PC-9 (cell line): ENCODE measurements at regions not wholly inside any gene's neighbourhood (a gene's known extent, or its start where the extent isn't known, plus 50 kb on each side); places are given as distances from the start of the nearest gene placed in this dataset.

Experiments used
- BruUV-seq: library from RNA; stranded (reverse); fragments of 400-500 nt; replicated peaks from 2 replicates; lab custom pipeline; 2021; lab: Mats Ljungman, UMichigan
- CTCF ChIA-PET: fragments of 300-600 bp; sonication (Branson Sonifier 250); formaldehyde crosslinking; loops from one replicate; lab custom pipeline; 2022; ENCODE audit warnings: antibody characterized with exemption; lab: Charles Lee
- POLR2A ChIA-PET: fragments of 300-600 bp; sonication (Branson Sonifier 250); formaldehyde crosslinking; loops from one replicate; lab custom pipeline; 2022; ENCODE audit warnings: antibody characterized with exemption; ENCODE audit not compliant: unreplicated experiment; lab: Charles Lee
- DNase-seq, 2 experiments: peaks; one replicate each; pipeline versions ENCODE4 v3.0.0 to v3.0.0-alpha.2; 2015 to 2022; ENCODE audit warnings: mixed read lengths in 1 of 2
- H2AFZ ChIP-seq: fragments of 200-600 bp; sonication (generic); 2 replicates; pipeline ENCODE4 v1.8.1; 2017; ENCODE audit warnings: antibody characterized with exemption
- H3F3A ChIP-seq: fragments of 200-600 bp; sonication (generic); 2 replicates; pipeline ENCODE4 v1.8.1; 2017; ENCODE audit warnings: antibody characterized with exemption, mild to moderate bottlenecking, low read depth; ENCODE audit not compliant: insufficient read depth
- H3K27ac ChIP-seq: fragments of 200-600 bp; sonication (generic); 2 replicates; pipeline ENCODE4 v1.6.1; 2016; ENCODE audit warnings: mixed run types
- H3K27me3 ChIP-seq: fragments of 200-600 bp; sonication (generic); 2 replicates; pipeline ENCODE4 v1.6.1; 2016; ENCODE audit warnings: low read depth, mixed run types; ENCODE audit not compliant: insufficient read depth
- H3K36me3 ChIP-seq: fragments of 200-600 bp; sonication (generic); 2 replicates; pipeline ENCODE4 v1.6.1; 2016; ENCODE audit warnings: low read depth, mixed run types
- H3K4me1 ChIP-seq: fragments of 200-600 bp; sonication (generic); replicated peaks from 2 replicates; pipeline ENCODE4 v1.6.1; 2016; ENCODE audit warnings: mixed run types; ENCODE audit not compliant: insufficient read depth
- H3K4me2 ChIP-seq: fragments of 200-600 bp; sonication (generic); 2 replicates; pipeline ENCODE4 v1.6.1; 2017; ENCODE audit warnings: mixed run types
- H3K4me3 ChIP-seq: fragments of 200-600 bp; sonication (generic); 2 replicates; pipeline ENCODE4 v1.6.1; 2016; ENCODE audit warnings: mixed run types
- H3K79me2 ChIP-seq: fragments of 200-600 bp; sonication (generic); 2 replicates; pipeline ENCODE4 v1.6.1; 2017; ENCODE audit warnings: low read depth, mixed run types
- H3K9me2 ChIP-seq: fragments of 200-600 bp; sonication (generic); 2 replicates; pipeline ENCODE4 v1.8.1; 2017; ENCODE audit warnings: mild to moderate bottlenecking; ENCODE audit not compliant: insufficient read depth
- H3K9me3 ChIP-seq: fragments of 200-600 bp; sonication (generic); 2 replicates; pipeline ENCODE4 v1.8.1; 2016; ENCODE audit warnings: low read depth; ENCODE audit not compliant: insufficient read depth
- H4K20me1 ChIP-seq: fragments of 200-600 bp; sonication (generic); 2 replicates; pipeline ENCODE4 v1.8.1; 2017; ENCODE audit not compliant: insufficient read depth
- EZH2 ChIP-seq: fragments of 200-600 bp; sonication (generic); IDR thresholded peaks from 2 replicates; pipeline ENCODE4 v1.8.0; 2017; ENCODE audit warnings: antibody characterized with exemption, low read depth
- intact Hi-C: fragments of 100-400 bp; cut with micrococcal nuclease; formaldehyde crosslinking; loops from one replicate; pipeline ENCODE4 v1.10.0; 2022; ENCODE audit not compliant: unreplicated experiment
- TF ChIP-seq, protein P1 (sequence below): fragments of 200-600 bp; sonication (generic); conservative IDR thresholded peaks from 2 replicates; pipeline ENCODE4 v1.6.1; 2017; ENCODE audit warnings: mixed run types, antibody characterized with exemption, mild to moderate bottlenecking, moderate library complexity

DNA sequence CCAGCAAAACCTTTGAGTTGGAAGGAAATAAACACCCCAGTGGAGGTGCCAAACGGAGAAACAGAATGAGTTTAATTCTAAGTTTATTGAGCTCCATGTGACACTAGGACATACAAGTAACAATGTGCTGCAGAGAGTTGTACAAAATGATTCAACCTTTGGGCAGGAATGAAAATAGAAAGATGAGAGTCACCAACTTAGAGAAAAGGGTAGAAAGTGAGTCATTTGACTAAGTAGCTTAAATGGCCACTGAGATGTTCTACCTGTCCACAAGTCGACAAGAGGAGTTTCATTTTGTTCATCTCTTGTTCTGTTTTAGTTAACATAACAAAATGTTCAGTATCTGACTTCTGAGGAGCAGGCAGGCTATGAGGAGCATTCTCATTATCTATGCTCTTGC lies 284.7 kb downstream of the NR2F1-AS1 start:
- intact Hi-C loops = loop anchor here (10.0 kb wide), 1 partner anchor 132 kb away; no protein-coding TSS in a partner anchor
- Histone ChIP-seq H3K27ac (no peak overlapping the region), H3K9me2 (no peaks in the 10 kb centered on the region), H3K9me3 (peaks cover 7% of the 10 kb centered on the region; the same call in 1 of the 2 replicates), H3K36me3 (no peaks in the 10 kb centered on the region), H3K4me2 (no peak overlapping the region), H3K4me3 (no peak overlapping the region), H3K4me1 (peaks cover 31% of the 10 kb centered on the region), H3K27me3 (no peaks in the 10 kb centered on the region), H2AFZ (no peak overlapping the region), H3F3A (peaks cover 15% of the 10 kb centered on the region), H3K79me2 (no peaks in the 10 kb centered on the region), H4K20me1 (no peaks in the 10 kb centered on the region)
- ChIA-PET CTCF (no interaction called here), POLR2A (no interaction called here)
- no peak for DNase-seq
- TF ChIP-seq, protein P1, sequence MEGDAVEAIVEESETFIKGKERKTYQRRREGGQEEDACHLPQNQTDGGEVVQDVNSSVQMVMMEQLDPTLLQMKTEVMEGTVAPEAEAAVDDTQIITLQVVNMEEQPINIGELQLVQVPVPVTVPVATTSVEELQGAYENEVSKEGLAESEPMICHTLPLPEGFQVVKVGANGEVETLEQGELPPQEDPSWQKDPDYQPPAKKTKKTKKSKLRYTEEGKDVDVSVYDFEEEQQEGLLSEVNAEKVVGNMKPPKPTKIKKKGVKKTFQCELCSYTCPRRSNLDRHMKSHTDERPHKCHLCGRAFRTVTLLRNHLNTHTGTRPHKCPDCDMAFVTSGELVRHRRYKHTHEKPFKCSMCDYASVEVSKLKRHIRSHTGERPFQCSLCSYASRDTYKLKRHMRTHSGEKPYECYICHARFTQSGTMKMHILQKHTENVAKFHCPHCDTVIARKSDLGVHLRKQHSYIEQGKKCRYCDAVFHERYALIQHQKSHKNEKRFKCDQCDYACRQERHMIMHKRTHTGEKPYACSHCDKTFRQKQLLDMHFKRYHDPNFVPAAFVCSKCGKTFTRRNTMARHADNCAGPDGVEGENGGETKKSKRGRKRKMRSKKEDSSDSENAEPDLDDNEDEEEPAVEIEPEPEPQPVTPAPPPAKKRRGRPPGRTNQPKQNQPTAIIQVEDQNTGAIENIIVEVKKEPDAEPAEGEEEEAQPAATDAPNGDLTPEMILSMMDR = no peak
- TF ChIP-seq EZH2 = no peak
- BruUV-seq = no TSS peak

- H3K4me1 ChIP-seq = peaks cover 31% of the 10 kb centered on the region
- peak overlapping the region; percentile 68 for H3K27ac ChIP-seq
- no peaks in the 10 kb centered on the region for H3K9me2 ChIP-seq
- peaks cover 15% of the 10 kb centered on the region for H3F3A ChIP-seq
- H3K9me3 ChIP-seq = peaks cover 7% of the 10 kb centered on the region; the same call in 1 of the 2 replicates
- no peaks in the 10 kb centered on the region for H3K79me2 ChIP-seq
- CTCF ChIA-PET = no interaction called here
- H3K36me3 ChIP-seq = no peaks in the 10 kb centered on the region
- POLR2A ChIA-PET = no interaction called here
- no peak overlapping the region; the same call in 1 of the 2 replicates for H2AFZ ChIP-seq
- no peak overlapping the region for H3K4me2 ChIP-seq
- intact Hi-C loops = loop anchor here (5.0 to 10.0 kb wide), 2 partner anchors 103 to 130 kb away; no protein-coding TSS in a partner anchor
- no peak for DNase-seq
- H3K27me3 ChIP-seq = no peaks in the 10 kb centered on the region
- H4K20me1 ChIP-seq = no peaks in the 10 kb centered on the region
- H3K4me3 ChIP-seq = no peak overlapping the region
- TF ChIP-seq EZH2 = no peak
- TF ChIP-seq, protein P1 = no peak
- no TSS peak for BruUV-seq
Observed at GRCh38 chr5:93294996-93295395, 286.0 kb downstream of the NR2F1-AS1 start.

DNA sequence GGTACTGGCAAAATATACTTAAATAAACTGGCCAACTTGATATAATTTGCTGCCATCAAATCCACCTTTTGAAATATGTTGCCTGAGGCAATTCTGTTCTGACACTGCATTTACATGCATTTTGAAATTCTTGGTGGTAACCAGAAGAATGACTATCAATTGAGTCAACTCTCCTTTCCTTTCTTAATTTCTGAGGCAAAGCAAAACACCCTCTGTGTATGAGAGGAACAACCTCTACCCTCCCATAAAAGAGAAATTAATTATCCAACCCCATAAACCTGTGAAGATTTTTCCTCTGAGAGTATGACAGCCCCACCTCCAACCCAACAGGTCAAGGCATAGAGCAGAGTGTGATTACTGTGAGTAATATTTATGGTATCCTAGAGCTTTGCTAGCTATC lies 286.8 kb downstream of the NR2F1-AS1 start:
- peaks cover 7% of the 10 kb centered on the region; the same call in 1 of the 2 replicates for H3K9me3 ChIP-seq
- H3K27me3 ChIP-seq = no peaks in the 10 kb centered on the region
- H3K4me2 ChIP-seq = peak overlapping the region; percentile 46; the same call in 1 of the 2 replicates
- no peak overlapping the region for H2AFZ ChIP-seq
- POLR2A ChIA-PET = no interaction called here
- BruUV-seq = no TSS peak
- no peaks in the 10 kb centered on the region for H3K79me2 ChIP-seq
- CTCF ChIA-PET = no interaction called here
- DNase-seq = peak; percentile 21 to 91
- H3K9me2 ChIP-seq = no peaks in the 10 kb centered on the region
- TF ChIP-seq EZH2 = no peak
- TF ChIP-seq, protein P1 = no peak
- H4K20me1 ChIP-seq = no peaks in the 10 kb centered on the region
- intact Hi-C loops = loop anchor here (5.0 to 10.0 kb wide), 2 partner anchors 102 to 129 kb away; no protein-coding TSS in a partner anchor
- H3K4me3 ChIP-seq = no peak overlapping the region
- H3K27ac ChIP-seq = peak overlapping the region; percentile 68
- H3F3A ChIP-seq = peaks cover 15% of the 10 kb centered on the region
- H3K36me3 ChIP-seq = no peaks in the 10 kb centered on the region
- peaks cover 31% of the 10 kb centered on the region for H3K4me1 ChIP-seq
